ENCODE measurements at regions not wholly inside any gene's neighbourhood (a gene's known extent, or its start where the extent isn't known, plus 50 kb on each side); places are given as distances from the start of the nearest gene placed in this dataset.

DNA sequence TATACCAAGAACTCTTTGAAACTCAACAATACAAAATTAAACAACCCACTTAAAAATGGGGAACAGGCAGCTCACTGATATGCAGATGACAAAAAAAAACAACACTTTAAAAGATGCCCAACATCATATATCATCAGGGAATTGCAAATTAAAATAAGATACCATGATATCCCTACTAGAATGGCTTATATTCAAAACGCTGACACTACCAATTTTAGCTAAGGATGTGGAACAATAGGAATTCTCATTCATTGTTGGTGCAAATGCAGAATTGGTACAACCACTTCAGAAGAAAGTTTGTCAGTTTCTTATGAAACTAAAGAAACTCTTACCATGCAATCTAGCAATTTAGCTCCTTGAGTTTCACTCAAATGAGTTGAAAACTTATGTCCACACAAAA is 259.0 kb upstream of the HS3ST1 start:
- H3K4me1 ChIP-seq: no peaks in the 10 kb centered on the region
- H3K27ac ChIP-seq: no peak overlapping the region
- WGBS (ENCODE audit: insufficient coverage, low coverage, low lambda C conversion rate, missing lambda C conversion rate): 31% methylated on average over 1 of the region's 1 CpG
- H3K9me3 ChIP-seq: no peaks in the 10 kb centered on the region
- intact Hi-C loops (cut with DNase I): no loop called here
- ATAC-seq: no peak
- no peak for DNase-seq
- H3K4me3 ChIP-seq: no peak overlapping the region
- TF ChIP-seq, protein P1, sequence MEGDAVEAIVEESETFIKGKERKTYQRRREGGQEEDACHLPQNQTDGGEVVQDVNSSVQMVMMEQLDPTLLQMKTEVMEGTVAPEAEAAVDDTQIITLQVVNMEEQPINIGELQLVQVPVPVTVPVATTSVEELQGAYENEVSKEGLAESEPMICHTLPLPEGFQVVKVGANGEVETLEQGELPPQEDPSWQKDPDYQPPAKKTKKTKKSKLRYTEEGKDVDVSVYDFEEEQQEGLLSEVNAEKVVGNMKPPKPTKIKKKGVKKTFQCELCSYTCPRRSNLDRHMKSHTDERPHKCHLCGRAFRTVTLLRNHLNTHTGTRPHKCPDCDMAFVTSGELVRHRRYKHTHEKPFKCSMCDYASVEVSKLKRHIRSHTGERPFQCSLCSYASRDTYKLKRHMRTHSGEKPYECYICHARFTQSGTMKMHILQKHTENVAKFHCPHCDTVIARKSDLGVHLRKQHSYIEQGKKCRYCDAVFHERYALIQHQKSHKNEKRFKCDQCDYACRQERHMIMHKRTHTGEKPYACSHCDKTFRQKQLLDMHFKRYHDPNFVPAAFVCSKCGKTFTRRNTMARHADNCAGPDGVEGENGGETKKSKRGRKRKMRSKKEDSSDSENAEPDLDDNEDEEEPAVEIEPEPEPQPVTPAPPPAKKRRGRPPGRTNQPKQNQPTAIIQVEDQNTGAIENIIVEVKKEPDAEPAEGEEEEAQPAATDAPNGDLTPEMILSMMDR (IDR thresholded peaks at IDR 0.05): no peak
- no peak for TF ChIP-seq POLR2A (IDR thresholded peaks at IDR 0.05)
- H3K36me3 ChIP-seq: no peaks in the 10 kb centered on the region
- no peaks in the 10 kb centered on the region for H3K27me3 ChIP-seq

DNA sequence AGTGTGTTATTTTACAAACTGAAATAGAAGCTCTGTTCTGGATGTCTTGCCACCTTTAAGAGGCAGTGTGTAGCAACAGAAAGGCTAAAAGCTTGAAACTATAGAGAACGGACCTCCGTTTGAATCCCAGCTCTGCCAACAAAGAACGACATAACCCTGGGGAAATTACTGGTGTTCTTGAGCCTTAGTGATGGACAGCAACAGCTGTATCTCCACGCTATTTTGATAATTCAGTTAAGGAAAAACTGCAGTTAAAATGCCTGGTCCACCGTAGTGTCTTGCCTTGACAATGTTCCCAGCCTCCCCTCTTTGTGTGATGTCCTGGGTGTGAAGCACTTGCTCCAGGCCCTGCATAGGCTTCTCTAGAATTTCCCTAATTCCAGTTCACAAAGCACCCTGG is 256.8 kb upstream of the HS3ST1 start:
- no peak overlapping the region for H3K4me3 ChIP-seq
- no peak for ATAC-seq
- no peaks in the 10 kb centered on the region for H3K9me3 ChIP-seq
- H3K27ac ChIP-seq: no peak overlapping the region
- 60% methylated on average over 4 of the region's 5 CpGs for whole genome bisulfite sequencing (ENCODE audit: insufficient coverage, low coverage, low lambda C conversion rate, missing lambda C conversion rate)
- TF ChIP-seq POLR2A (IDR thresholded peaks at IDR 0.05): no peak
- TF ChIP-seq, protein P1 (IDR thresholded peaks at IDR 0.05): no peak
- H3K27me3 ChIP-seq: no peaks in the 10 kb centered on the region
- no peak for DNase-seq
- no peaks in the 10 kb centered on the region for H3K36me3 ChIP-seq
- H3K4me1 ChIP-seq: no peaks in the 10 kb centered on the region
- intact Hi-C loops (cut with DNase I): no loop called here

DNA sequence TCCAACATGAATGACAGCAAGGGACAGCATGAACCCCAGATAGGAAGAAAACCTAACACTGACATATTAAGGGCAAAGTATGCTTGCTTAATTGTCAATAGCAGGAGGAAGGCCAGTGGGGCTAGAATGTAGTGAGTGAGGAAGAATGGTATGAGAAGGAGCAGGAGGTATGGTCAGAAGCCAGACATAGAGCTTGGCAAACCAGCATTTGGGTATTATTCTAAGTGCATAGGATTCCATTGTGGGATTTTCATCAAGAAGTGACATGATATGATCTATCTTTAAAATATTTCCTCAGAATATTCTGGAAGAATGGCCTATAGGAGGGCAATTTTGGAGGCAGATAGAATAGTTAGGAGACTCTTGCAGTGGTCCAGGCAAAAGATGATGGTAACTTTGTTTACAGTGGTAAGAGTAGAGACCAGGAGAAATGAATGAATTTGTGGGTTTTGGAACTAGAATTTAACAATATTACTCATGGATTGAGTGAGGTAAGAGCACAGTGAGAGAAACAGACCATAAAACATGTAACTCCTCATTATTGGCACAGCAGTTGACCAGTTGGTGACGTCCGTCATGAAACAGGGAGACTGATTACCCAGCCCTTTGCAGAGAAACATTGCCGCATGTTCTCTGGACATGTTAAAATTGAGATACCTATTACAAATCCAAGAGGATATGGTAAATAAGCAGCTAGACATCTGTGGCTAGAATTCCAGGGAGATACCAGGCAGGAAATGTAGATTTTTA is 246.5 kb upstream of the HS3ST1 start:
- intact Hi-C loops (cut with DNase I): no loop called here
- TF ChIP-seq POLR2A (IDR thresholded peaks at IDR 0.05): no peak
- TF ChIP-seq, protein P1 (IDR thresholded peaks at IDR 0.05): no peak
- no peak for DNase-seq
- no peak overlapping the region for H3K4me3 ChIP-seq
- 66% methylated on average over 3 of the region's 3 CpGs for WGBS (ENCODE audit: insufficient coverage, low coverage, low lambda C conversion rate, missing lambda C conversion rate)
- no peaks in the 10 kb centered on the region for H3K36me3 ChIP-seq
- ATAC-seq: no peak
- no peaks in the 10 kb centered on the region for H3K4me1 ChIP-seq
- no peak overlapping the region for H3K27ac ChIP-seq
- H3K9me3 ChIP-seq: no peaks in the 10 kb centered on the region
- H3K27me3 ChIP-seq: no peaks in the 10 kb centered on the region

DNA sequence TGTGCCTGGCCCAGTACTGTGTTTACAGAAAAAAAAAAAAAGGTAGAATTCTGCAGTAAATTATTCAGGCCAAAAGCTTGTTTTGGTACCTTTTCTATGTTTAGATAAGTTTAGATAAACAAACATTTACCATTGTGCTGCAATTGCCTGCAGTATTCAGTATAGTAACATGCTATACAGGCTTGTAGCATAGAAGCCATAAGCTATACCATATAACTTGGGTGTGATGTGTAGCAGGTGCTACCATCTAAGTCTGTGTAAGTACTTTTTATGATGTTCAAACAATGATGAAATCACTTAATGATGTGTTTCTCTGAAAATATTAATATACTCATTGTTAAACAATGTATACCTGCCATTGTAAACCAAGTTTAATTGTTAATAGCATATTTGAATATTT is 241.6 kb upstream of the HS3ST1 start:
- no peaks in the 10 kb centered on the region for H3K27me3 ChIP-seq
- no peak for DNase-seq
- H3K4me1 ChIP-seq: no peaks in the 10 kb centered on the region
- no peak overlapping the region for H3K4me3 ChIP-seq
- no peaks in the 10 kb centered on the region for H3K9me3 ChIP-seq
- ATAC-seq: no peak
- H3K27ac ChIP-seq: no peak overlapping the region
- H3K36me3 ChIP-seq: no peaks in the 10 kb centered on the region
- no peak for TF ChIP-seq POLR2A (IDR thresholded peaks at IDR 0.05)
- TF ChIP-seq, protein P1 (IDR thresholded peaks at IDR 0.05): no peak
- intact Hi-C loops (cut with DNase I): no loop called here

DNA sequence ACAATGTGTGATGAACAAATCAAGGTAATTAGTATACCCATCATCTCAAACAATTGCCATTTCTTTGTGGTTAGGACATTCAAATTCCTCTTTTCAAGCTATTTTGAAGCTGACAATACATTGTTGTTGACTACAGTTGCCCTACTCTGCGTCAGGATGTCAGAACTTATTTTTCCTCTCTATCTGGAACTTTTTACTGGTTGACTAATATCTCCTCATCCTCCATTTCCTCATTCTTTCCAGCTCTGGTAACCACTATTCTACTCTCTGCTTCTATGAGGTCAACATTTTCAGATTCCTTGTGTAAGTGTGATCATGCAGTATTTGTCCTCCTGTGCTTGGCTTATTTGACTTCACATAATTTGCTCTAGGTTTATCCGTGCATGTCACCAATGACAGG is 240.5 kb upstream of the HS3ST1 start:
- no peak for ATAC-seq
- 65% methylated on average over 2 of the region's 2 CpGs for WGBS (ENCODE audit: insufficient coverage, low coverage, low lambda C conversion rate, missing lambda C conversion rate)
- intact Hi-C loops (cut with DNase I): no loop called here

More for the DNA sequence above, 240.5 kb upstream of the HS3ST1 start:
- Histone ChIP-seq H3K4me1 (no peaks in the 10 kb centered on the region), H3K9me3 (no peaks in the 10 kb centered on the region), H3K27ac (no peak overlapping the region), H3K27me3 (no peaks in the 10 kb centered on the region), H3K4me3 (no peak overlapping the region), H3K36me3 (no peaks in the 10 kb centered on the region)
- DNase-seq: no peak
- TF ChIP-seq POLR2A (IDR thresholded peaks at IDR 0.05): no peak
- TF ChIP-seq, protein P1 (IDR thresholded peaks at IDR 0.05): no peak

Measured in right lobe of liver (tissue), 6 donors.